Daoy (cell line): ENCODE measurements at regions not wholly inside any gene's neighbourhood (a gene's known extent, or its start where the extent isn't known, plus 50 kb on each side); places are given as distances from the start of the nearest gene placed in this dataset.

Experiments used
- DNase-seq: peaks from one replicate; pipeline ENCODE4 v3.0.0-alpha.2; 2015; ENCODE audit warnings: low read depth

DNA sequence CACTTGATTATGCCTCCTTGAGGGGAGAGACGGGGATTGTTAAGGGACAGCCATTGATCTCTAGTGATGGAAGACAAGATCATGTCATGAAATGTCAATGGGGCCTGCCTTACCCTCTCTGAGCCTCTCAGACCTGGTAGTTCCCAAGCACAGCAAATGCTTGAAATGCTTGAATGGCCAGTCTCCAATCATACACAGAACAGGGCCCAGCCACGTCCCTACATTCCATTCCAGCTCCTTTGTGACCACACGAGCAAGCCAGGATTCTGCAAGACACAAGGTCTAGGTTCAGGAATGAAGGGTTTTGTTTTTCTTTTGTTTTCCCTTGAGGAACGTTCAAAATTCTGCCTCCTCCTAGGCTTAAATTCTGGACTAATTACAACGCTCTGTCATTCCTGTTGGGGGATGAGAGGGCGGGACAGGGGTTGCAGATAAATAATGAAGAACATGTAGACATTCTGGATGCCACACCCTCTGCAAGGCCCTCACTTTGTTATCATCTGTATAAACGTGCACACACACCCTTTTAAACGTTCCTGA is 98.1 kb upstream of the YPEL5 start:
- DNase-seq = no peak

DNA sequence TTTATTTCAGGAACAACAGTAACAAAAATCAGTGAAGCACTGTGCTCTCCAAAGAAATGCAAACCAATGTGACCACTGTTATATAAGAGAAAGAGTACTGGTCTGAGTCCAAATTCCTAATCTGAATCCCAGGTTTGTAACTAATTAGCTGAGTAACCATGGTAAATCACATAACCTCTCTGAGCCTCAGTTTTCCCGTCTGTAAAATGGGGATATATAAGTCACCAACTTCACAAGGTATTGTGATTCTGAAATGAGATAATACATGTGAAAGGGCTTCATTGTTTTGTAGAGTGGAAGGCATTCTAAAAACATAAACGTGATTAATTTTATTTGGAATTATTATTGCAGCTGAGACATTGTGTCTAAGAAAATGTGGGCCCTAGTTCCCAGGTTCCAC is 91.3 kb upstream of the YPEL5 start:
- DNase-seq = no peak

DNA sequence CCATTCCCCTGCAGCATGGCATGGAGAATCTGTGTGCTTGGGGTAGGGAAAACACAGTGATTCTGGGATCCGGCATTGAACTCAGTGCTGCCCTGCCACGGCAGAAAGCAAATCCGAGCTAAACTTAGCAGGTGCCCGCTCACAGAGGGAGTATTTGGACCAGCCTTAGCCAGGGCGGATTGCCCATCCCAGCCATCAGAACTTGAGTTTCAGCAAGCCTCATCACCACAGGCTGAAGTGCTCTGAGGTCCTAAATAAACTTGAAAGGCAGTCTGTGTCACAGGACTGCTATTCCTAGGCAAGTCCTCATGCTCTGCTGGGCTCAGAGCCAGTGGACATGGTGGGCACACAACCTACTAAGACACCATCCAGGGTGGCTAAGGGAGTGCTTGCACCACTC is 86.2 kb upstream of the YPEL5 start:
- DNase-seq = no peak

DNA sequence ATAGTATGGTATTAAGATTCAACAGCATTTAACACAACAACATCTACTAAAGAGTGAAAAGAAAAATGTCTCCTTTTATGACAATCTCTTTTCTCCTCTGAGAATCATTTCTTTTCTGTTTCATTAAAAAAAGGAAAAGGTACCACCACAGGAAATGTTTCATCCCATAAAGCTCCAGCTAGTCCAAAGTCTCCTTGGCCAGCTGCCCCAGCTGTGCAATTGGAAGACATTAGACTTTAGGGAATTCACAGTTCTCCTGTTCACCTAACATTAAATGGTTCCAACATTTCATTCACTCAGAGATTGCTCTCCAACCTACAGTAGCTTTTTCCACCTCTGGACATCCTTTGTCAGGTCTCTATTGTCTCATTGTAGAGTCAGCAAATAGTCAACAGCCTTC is 78.7 kb upstream of the YPEL5 start:
- no peak for DNase-seq

DNA sequence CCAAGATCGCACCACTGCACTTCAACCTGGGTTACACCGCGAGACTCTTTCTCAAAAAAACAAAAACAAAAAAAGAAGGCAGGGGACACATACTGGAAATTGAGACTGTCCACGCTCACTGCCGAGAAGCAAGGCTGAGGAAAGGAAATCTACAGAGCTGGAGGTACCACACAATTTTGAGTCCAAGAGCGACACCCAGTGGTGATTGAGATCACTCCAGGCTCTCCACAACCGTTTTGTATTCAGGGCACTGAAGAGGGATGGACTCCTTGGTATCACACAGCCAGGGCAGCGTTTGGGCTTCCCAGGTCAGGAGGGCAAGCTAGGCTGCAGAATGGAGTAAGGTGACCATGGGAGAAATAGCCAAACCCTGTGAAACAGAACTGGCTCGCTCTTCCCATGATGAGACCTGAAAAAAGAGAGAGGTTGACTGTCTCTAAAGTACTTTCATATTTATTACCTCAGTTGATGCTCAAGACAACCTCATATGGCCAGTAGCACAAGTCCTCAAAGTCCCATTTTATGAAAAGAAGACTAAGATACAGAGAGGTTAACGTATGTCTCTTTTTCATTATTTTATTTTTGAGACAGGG is 74.5 kb upstream of the YPEL5 start:
- DNase-seq = peak; percentile 77

DNA sequence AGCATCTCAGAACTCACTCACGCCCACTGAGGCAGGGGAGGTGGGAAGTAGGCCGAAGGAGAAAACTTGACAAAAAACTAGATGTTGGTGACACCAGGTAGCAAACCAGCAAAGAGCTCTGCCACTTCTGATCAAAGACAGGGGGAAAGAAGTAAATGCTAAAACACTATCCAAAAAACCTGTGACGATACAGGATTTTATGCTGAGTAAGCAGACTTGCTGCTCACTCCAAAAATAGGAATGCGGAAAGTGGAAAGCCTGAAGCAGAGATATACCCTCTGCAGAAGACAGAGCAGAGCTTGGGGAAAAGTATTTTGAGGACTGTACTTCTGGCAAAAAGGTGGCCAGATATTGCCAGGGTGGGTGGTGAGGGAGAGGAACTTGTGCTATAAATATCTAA is 73.3 kb upstream of the YPEL5 start:
- DNase-seq = no peak

DNA sequence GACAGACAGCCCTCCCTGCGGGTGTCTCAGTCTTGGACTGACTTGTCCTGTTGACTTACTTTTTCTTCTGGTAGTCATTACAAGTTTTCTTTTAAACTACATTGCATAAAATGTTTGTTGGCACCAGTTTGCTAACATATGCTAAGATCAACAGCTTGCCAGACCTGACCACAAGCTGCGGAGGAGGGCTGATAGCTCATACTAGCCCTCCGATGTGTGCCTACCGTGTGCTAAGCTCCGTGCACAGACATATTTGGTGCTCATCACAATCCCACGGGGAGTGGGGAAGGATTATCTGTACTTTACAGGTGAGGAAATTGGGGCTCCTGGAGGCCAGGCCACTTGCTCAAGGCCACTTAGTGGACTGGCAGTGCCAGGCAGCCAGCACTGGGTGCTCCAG is 72.8 kb upstream of the YPEL5 start:
- no peak for DNase-seq

DNA sequence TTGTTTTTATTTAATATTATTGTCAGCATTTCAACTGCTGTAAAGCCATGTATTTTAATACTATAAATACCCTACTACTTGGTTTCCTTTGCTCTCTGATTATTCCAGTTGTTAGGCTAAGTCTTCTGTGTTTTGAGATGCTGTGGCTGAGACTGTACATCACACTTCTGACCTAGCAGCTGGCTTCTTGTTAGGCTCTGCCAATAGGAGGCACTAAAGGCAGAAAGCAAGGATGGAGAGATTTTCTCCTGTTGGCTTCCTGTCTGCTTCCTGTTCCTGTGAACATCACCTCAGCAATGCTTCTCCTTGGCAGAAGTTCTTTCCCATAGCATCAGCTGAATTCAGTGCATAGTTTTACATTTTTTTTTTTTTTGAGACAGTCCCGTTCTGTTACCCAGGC is 68.3 kb upstream of the YPEL5 start:
- DNase-seq = no peak

DNA sequence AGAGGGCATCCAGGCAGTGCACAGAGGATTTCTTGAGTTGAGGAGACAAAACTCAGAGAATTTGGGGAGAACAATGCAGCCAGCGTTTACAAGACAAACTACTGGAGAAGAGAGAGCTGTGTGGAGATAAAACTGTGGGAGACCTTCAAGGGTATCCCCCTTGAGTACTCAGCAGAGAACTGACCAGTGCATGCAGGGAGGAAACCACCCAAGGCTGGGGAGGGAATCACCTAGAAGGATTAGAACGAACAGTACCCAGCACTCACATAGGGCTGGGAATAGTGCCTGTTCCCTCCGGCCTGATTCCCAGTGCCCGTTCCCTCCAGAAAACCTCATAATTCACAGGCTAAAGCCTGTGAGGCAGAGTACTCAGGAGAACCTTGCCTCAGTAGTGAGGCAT is 61.9 kb upstream of the YPEL5 start:
- DNase-seq = no peak

DNA sequence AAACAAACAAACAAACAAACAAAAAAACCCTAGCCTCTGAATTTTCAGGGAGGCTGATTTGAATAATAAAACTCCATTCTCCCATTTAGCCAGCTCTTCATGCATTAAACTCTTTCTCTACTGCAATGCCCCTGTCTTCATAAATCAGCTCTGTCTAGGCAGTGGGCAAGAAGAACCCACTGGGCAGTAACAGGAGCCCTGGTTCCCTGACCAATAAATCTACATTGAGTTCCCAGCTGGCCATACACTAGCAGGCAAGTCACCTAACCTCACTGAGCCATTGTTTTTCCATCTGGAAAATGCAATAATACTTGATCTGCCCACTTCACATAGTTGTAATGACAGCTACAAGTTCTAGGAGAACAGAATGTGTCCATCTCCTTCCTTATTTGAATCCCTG is 57.6 kb upstream of the YPEL5 start:
- DNase-seq = no peak

DNA sequence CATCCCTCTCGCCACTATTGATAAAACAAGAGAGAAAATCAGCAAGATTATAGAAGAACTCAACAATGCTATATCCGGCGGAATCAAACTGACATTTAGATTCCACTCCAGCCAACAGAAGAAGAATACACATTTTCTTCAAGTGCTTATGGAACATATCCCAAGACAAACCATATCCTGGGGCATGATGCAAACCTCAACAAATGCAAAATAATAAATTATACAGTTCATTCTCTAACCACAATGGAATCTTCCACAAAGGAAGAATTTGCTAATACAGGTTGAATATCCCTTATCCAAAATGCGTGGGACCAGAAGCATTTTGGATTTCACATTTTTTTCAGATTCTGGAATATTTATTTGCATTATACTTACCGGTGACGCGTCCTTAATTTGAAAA is 51.4 kb upstream of the YPEL5 start:
- no peak for DNase-seq

DNA sequence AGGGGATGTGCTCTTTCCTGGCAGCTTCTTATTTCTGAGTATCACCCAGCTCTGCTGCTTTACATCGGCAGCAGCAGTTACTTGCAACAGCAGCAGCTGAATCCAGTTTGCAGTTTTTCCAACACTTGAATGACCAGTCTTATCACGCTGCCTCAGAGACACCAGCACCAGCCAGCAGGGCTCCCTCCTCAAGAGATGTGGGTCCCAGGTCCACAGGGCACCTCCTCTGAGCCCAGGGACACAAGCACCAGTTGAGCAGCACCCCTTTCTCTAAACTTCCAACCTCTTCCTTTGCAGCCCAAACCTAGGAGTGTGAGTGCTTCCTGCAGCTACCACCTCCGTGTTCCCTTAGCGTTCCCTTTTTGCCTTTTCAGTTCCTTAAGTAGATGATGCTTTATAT is 50.4 kb upstream of the YPEL5 start:
- DNase-seq = no peak
